GM12878 (cell line): ENCODE measurements at regions not wholly inside any gene's neighbourhood (a gene's known extent, or its start where the extent isn't known, plus 50 kb on each side); places are given as distances from the start of the nearest gene placed in this dataset.

Experiments
- ATF3 ChIP-seq: IDR thresholded peaks from 2 replicates; pipeline ENCODE4 v1.6.1; 2011; ENCODE audit warnings: low read depth, mild to moderate bottlenecking, low read length, moderate library complexity, borderline replicate concordance; ENCODE audit errors: extremely low read depth
- BRCA1 ChIP-seq: IDR thresholded peaks from 2 replicates; pipeline ENCODE4 v1.6.1; 2011; ENCODE audit warnings: low read depth, low read length, improper control_type of control experiment
- CHD1 ChIP-seq: IDR thresholded peaks from 2 replicates; pipeline ENCODE4 v1.6.1; 2012; ENCODE audit warnings: low read depth, low read length, improper control_type of control experiment
- CREB1 ChIP-seq: IDR thresholded peaks from 2 replicates; pipeline ENCODE4 v1.6.1; 2012; ENCODE audit warnings: low read depth, mild to moderate bottlenecking, inconsistent platforms
- CTCF ChIP-seq, 3 experiments: IDR thresholded peaks in 2 of 3; conservative IDR thresholded peaks in 1 of 3; 2 replicates each; pipeline ENCODE4 v1.5.1; 2011; ENCODE audit warnings: low read depth in 3 of 3, low read length in 3 of 3, mild to moderate bottlenecking in 3 of 3, control low read depth in 2 of 3, moderate library complexity in 2 of 3, inconsistent platforms in 1 of 3, mixed read lengths in 1 of 3; ENCODE audit not compliant: control insufficient read depth in 2 of 3, insufficient read depth in 1 of 3; ENCODE audit errors: extremely low read depth in 1 of 3
- EP300 ChIP-seq, 2 experiments: fragments of 150-350 bp in 1 of 2; IDR thresholded peaks; 2 replicates each; pipeline ENCODE4 v1.6.1; 2011 to 2012; ENCODE audit warnings: low read depth in 2 of 2, low read length in 2 of 2, borderline replicate concordance in 1 of 2, improper control_type of control experiment in 1 of 2, inconsistent platforms in 1 of 2; ENCODE audit not compliant: control insufficient read depth in 1 of 2
- EZH2 ChIP-seq: IDR thresholded peaks from 2 replicates; pipeline ENCODE4 v1.6.1; 2012; ENCODE audit warnings: low read depth, mild to moderate bottlenecking, control low read depth, inconsistent platforms, low read length, borderline replicate concordance; ENCODE audit not compliant: control insufficient read depth
- KLF5 ChIP-seq: fragments of 450-650 bp; IDR thresholded peaks from 2 replicates; pipeline ENCODE4 v1.6.1; 2014; ENCODE audit warnings: mild to moderate bottlenecking; ENCODE audit not compliant: partially characterized antibody
- LARP7 ChIP-seq: fragments of 450-650 bp; IDR thresholded peaks from 2 replicates; pipeline ENCODE4 v1.6.1; 2017; ENCODE audit warnings: mild to moderate bottlenecking
- NBN ChIP-seq: fragments of 450-650 bp; IDR thresholded peaks from 2 replicates; pipeline ENCODE4 v1.6.1; 2016
- NRF1 ChIP-seq: conservative IDR thresholded peaks from 2 replicates; pipeline ENCODE4 v1.6.1; 2011; ENCODE audit warnings: mild to moderate bottlenecking, low read depth, low read length, improper control_type of control experiment
- PAX8 ChIP-seq: fragments of 450-650 bp; IDR thresholded peaks from 2 replicates; pipeline ENCODE4 v1.6.1; 2017; ENCODE audit warnings: mild to moderate bottlenecking, moderate library complexity
- POLR2AphosphoS5 ChIP-seq: IDR thresholded peaks from 2 replicates; pipeline ENCODE4 v1.6.1; 2011; ENCODE audit warnings: mild to moderate bottlenecking, low read length, inconsistent platforms
- RELA ChIP-seq: fragments of 450-650 bp; IDR thresholded peaks from 2 replicates; pipeline ENCODE4 v1.8.0; 2014; ENCODE audit warnings: borderline replicate concordance; ENCODE audit not compliant: partially characterized antibody
- SMAD5 ChIP-seq: IDR thresholded peaks from 2 replicates; pipeline ENCODE4 v1.6.1; 2016; ENCODE audit warnings: antibody characterized with exemption, low read depth
- USF2 ChIP-seq: IDR thresholded peaks from 2 replicates; pipeline ENCODE4 v1.6.1; 2011; ENCODE audit warnings: low read depth, low read length, improper control_type of control experiment, borderline replicate concordance
- ZBTB33 ChIP-seq: fragments of 450-650 bp; IDR thresholded peaks from 2 replicates; pipeline ENCODE4 v1.6.1; 2017; ENCODE audit warnings: mild to moderate bottlenecking
- ZNF384 ChIP-seq: IDR thresholded peaks from 2 replicates; pipeline ENCODE4 v1.6.1; 2012; ENCODE audit warnings: low read depth, mild to moderate bottlenecking, low read length, improper control_type of control experiment, borderline replicate concordance
- ZNF622 ChIP-seq: fragments of 450-650 bp; IDR thresholded peaks from 2 replicates; pipeline ENCODE4 v1.6.1; 2017; ENCODE audit warnings: mild to moderate bottlenecking, inconsistent platforms
- TF ChIP-seq, protein P1 (sequence below): IDR thresholded peaks from 2 replicates; pipeline ENCODE4 v1.6.1; 2012; ENCODE audit warnings: low read length, inconsistent platforms
- TF ChIP-seq, protein P2 (sequence below): fragments of 450-650 bp; formaldehyde crosslinking; IDR thresholded peaks from 2 replicates; pipeline ENCODE4 v1.5.0; 2022; ENCODE audit warnings: mild to moderate bottlenecking, missing genetic modification characterization

GRCh38 chr17:70298929-70299531, 129.7 kb downstream of the KCNJ2 start (continued):
- TF ChIP-seq EP300 (IDR thresholded peaks at IDR 0.05; ENCODE audit: borderline replicate concordance in 1 of 2, control insufficient read depth in 1 of 2, low read depth in 2 of 2, low read length in 2 of 2) (peak; percentile 37 to 42; a peak in 1 of 4 replicates), ZNF384 (no peak; the same call in 1 of the 2 replicates), NBN (peak; percentile 70), RELA (peak; percentile 17), USF2 (no peak), CTCF (IDR thresholded peaks at IDR 0.05 in 2 of 3, conservative IDR thresholded peaks at IDR 0.05 in 1 of 3; ENCODE audit: control insufficient read depth in 2 of 3, extremely low read depth in 1 of 3, insufficient read depth in 1 of 3, low read depth in 3 of 3, low read length in 3 of 3) (no peak), CHD1 (no peak), ZNF622 (no peak), BRCA1 (no peak), KLF5 (no peak), NRF1 (no peak), EZH2 (no peak), SMAD5 (no peak), LARP7 (no peak), POLR2AphosphoS5 (no peak), ATF3 (no peak), CREB1 (peak; percentile 58; the same call in 1 of the 2 replicates), PAX8 (no peak), ZBTB33 (no peak)
- TF ChIP-seq, protein P1, sequence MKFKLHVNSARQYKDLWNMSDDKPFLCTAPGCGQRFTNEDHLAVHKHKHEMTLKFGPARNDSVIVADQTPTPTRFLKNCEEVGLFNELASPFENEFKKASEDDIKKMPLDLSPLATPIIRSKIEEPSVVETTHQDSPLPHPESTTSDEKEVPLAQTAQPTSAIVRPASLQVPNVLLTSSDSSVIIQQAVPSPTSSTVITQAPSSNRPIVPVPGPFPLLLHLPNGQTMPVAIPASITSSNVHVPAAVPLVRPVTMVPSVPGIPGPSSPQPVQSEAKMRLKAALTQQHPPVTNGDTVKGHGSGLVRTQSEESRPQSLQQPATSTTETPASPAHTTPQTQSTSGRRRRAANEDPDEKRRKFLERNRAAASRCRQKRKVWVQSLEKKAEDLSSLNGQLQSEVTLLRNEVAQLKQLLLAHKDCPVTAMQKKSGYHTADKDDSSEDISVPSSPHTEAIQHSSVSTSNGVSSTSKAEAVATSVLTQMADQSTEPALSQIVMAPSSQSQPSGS = peak; percentile 86
- TF ChIP-seq, protein P2, sequence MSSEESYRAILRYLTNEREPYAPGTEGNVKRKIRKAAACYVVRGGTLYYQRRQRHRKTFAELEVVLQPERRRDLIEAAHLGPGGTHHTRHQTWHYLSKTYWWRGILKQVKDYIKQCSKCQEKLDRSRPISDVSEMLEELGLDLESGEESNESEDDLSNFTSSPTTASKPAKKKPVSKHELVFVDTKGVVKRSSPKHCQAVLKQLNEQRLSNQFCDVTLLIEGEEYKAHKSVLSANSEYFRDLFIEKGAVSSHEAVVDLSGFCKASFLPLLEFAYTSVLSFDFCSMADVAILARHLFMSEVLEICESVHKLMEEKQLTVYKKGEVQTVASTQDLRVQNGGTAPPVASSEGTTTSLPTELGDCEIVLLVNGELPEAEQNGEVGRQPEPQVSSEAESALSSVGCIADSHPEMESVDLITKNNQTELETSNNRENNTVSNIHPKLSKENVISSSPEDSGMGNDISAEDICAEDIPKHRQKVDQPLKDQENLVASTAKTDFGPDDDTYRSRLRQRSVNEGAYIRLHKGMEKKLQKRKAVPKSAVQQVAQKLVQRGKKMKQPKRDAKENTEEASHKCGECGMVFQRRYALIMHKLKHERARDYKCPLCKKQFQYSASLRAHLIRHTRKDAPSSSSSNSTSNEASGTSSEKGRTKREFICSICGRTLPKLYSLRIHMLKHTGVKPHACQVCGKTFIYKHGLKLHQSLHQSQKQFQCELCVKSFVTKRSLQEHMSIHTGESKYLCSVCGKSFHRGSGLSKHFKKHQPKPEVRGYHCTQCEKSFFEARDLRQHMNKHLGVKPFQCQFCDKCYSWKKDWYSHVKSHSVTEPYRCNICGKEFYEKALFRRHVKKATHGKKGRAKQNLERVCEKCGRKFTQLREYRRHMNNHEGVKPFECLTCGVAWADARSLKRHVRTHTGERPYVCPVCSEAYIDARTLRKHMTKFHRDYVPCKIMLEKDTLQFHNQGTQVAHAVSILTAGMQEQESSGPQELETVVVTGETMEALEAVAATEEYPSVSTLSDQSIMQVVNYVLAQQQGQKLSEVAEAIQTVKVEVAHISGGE = no peak
